GM12891 (cell line): ENCODE measurements at regions not wholly inside any gene's neighbourhood (a gene's known extent, or its start where the extent isn't known, plus 50 kb on each side); places are given as distances from the start of the nearest gene placed in this dataset.

Source experiments
- POLR2A ChIP-seq: IDR thresholded peaks from 2 replicates; pipeline ENCODE4 v1.6.1; 2011; ENCODE audit warnings: low read depth, low read length, control low read depth
- POLR2AphosphoS5 ChIP-seq: IDR thresholded peaks from 2 replicates; pipeline ENCODE4 v1.6.1; 2011; ENCODE audit warnings: low read depth, low read length, control low read depth
- SPI1 ChIP-seq: IDR thresholded peaks from 2 replicates; pipeline ENCODE4 v1.6.1; 2011; ENCODE audit warnings: low read depth, low read length, control low read depth

GRCh38 chr10:11388996-11389395, 222.5 kb downstream of the USP6NL start:
- TF ChIP-seq POLR2AphosphoS5 = no peak
- TF ChIP-seq POLR2A = no peak
- TF ChIP-seq SPI1 = no peak
